WTC11 (cell line): ENCODE measurements at regions not wholly inside any gene's neighbourhood (a gene's known extent, or its start where the extent isn't known, plus 50 kb on each side); places are given as distances from the start of the nearest gene placed in this dataset.

Experiments used
- ETV6 ChIP-seq: sonication (generic); formaldehyde crosslinking; IDR thresholded peaks from 2 replicates; pipeline ENCODE4 v1.8.1; 2022; ENCODE audit warnings: mild to moderate bottlenecking, missing genetic modification reagents
- OVOL2 ChIP-seq: fragments of 250-450 bp; sonication (Bioruptor Pico); IDR thresholded peaks from 2 replicates; pipeline ENCODE4 v1.9.0; 2021; ENCODE audit warnings: mild to moderate bottlenecking, borderline replicate concordance
- SMAD3 ChIP-seq: sonication (generic); formaldehyde crosslinking; IDR thresholded peaks from 2 replicates; pipeline ENCODE4 v1.8.0; 2022; ENCODE audit warnings: missing genetic modification reagents, mild to moderate bottlenecking, borderline replicate concordance
- TEAD1 ChIP-seq: sonication (generic); formaldehyde crosslinking; IDR thresholded peaks from 2 replicates; pipeline ENCODE4 v1.8.0; 2022; ENCODE audit warnings: mild to moderate bottlenecking, missing genetic modification reagents
- TEAD4 ChIP-seq: sonication (generic); formaldehyde crosslinking; IDR thresholded peaks from 2 replicates; pipeline ENCODE4 v1.8.0; 2022; ENCODE audit warnings: mild to moderate bottlenecking, missing genetic modification reagents
- TF ChIP-seq, protein P1 (sequence below): fragments of 200-600 bp; IDR thresholded peaks from 2 replicates; pipeline ENCODE4 v1.8.0; 2022; ENCODE audit warnings: antibody characterized with exemption
- TF ChIP-seq, protein P2 (sequence below): sonication (generic); formaldehyde crosslinking; IDR thresholded peaks from 2 replicates; pipeline ENCODE4 v1.8.1; 2023; ENCODE audit warnings: mild to moderate bottlenecking, missing genetic modification reagents
- TF ChIP-seq, protein P3 (sequence below): fragments of 250-450 bp; sonication (Bioruptor Pico); IDR thresholded peaks from 2 replicates; pipeline ENCODE4 v1.9.0; 2021; ENCODE audit warnings: moderate library complexity, mild to moderate bottlenecking, inconsistent platforms, borderline replicate concordance
- TF ChIP-seq, protein P4 (sequence below): sonication (generic); formaldehyde crosslinking; IDR thresholded peaks from 2 replicates; pipeline ENCODE4 v1.8.1; 2023; ENCODE audit warnings: mild to moderate bottlenecking, missing genetic modification reagents, moderate library complexity
- TF ChIP-seq, protein P5 (sequence below): sonication (generic); formaldehyde crosslinking; IDR thresholded peaks from 2 replicates; pipeline ENCODE4 v1.8.0; 2022; ENCODE audit warnings: missing genetic modification reagents

DNA sequence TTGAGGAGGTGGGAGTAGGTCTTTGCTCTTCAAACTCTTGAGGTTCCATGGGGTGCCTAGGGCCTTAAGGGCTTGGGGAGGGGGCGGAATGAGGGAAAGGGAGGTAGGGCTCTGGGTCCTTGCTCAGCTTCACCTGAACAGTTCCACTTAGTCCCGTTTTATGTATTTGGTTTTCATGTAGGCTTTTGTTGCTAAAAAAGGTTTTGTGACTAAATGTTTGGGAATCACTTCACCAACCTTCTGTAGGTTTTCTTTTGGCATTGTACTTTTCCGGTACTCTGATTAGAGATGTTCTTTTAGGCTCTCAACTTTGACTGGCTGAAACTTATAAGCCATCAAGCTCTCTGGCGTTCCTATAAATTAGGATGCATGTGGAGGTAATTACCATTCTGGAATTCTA is 108.1 kb downstream of the MYCN start:
- TF ChIP-seq TEAD1 (no peak), OVOL2 (CRISPR knock-in tag) (no peak), TEAD4 (CRISPR knock-in tag) (no peak), ETV6 (CRISPR knock-in tag) (no peak), SMAD3 (CRISPR knock-in tag) (no peak)
- TF ChIP-seq, protein P1, sequence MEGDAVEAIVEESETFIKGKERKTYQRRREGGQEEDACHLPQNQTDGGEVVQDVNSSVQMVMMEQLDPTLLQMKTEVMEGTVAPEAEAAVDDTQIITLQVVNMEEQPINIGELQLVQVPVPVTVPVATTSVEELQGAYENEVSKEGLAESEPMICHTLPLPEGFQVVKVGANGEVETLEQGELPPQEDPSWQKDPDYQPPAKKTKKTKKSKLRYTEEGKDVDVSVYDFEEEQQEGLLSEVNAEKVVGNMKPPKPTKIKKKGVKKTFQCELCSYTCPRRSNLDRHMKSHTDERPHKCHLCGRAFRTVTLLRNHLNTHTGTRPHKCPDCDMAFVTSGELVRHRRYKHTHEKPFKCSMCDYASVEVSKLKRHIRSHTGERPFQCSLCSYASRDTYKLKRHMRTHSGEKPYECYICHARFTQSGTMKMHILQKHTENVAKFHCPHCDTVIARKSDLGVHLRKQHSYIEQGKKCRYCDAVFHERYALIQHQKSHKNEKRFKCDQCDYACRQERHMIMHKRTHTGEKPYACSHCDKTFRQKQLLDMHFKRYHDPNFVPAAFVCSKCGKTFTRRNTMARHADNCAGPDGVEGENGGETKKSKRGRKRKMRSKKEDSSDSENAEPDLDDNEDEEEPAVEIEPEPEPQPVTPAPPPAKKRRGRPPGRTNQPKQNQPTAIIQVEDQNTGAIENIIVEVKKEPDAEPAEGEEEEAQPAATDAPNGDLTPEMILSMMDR: no peak
- TF ChIP-seq, protein P2, sequence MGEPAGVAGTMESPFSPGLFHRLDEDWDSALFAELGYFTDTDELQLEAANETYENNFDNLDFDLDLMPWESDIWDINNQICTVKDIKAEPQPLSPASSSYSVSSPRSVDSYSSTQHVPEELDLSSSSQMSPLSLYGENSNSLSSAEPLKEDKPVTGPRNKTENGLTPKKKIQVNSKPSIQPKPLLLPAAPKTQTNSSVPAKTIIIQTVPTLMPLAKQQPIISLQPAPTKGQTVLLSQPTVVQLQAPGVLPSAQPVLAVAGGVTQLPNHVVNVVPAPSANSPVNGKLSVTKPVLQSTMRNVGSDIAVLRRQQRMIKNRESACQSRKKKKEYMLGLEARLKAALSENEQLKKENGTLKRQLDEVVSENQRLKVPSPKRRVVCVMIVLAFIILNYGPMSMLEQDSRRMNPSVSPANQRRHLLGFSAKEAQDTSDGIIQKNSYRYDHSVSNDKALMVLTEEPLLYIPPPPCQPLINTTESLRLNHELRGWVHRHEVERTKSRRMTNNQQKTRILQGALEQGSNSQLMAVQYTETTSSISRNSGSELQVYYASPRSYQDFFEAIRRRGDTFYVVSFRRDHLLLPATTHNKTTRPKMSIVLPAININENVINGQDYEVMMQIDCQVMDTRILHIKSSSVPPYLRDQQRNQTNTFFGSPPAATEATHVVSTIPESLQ (CRISPR knock-in tag): no peak
- TF ChIP-seq, protein P3, sequence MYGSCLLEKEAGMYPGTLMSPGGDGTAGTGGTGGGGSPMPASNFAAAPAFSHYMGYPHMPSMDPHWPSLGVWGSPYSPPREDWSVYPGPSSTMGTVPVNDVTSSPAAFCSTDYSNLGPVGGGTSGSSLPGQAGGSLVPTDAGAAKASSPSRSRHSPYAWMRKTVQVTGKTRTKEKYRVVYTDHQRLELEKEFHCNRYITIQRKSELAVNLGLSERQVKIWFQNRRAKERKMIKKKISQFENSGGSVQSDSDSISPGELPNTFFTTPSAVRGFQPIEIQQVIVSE (CRISPR knock-in tag): no peak
- TF ChIP-seq, protein P4, sequence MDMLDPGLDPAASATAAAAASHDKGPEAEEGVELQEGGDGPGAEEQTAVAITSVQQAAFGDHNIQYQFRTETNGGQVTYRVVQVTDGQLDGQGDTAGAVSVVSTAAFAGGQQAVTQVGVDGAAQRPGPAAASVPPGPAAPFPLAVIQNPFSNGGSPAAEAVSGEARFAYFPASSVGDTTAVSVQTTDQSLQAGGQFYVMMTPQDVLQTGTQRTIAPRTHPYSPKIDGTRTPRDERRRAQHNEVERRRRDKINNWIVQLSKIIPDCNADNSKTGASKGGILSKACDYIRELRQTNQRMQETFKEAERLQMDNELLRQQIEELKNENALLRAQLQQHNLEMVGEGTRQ (CRISPR knock-in tag): no peak
- TF ChIP-seq, protein P5, sequence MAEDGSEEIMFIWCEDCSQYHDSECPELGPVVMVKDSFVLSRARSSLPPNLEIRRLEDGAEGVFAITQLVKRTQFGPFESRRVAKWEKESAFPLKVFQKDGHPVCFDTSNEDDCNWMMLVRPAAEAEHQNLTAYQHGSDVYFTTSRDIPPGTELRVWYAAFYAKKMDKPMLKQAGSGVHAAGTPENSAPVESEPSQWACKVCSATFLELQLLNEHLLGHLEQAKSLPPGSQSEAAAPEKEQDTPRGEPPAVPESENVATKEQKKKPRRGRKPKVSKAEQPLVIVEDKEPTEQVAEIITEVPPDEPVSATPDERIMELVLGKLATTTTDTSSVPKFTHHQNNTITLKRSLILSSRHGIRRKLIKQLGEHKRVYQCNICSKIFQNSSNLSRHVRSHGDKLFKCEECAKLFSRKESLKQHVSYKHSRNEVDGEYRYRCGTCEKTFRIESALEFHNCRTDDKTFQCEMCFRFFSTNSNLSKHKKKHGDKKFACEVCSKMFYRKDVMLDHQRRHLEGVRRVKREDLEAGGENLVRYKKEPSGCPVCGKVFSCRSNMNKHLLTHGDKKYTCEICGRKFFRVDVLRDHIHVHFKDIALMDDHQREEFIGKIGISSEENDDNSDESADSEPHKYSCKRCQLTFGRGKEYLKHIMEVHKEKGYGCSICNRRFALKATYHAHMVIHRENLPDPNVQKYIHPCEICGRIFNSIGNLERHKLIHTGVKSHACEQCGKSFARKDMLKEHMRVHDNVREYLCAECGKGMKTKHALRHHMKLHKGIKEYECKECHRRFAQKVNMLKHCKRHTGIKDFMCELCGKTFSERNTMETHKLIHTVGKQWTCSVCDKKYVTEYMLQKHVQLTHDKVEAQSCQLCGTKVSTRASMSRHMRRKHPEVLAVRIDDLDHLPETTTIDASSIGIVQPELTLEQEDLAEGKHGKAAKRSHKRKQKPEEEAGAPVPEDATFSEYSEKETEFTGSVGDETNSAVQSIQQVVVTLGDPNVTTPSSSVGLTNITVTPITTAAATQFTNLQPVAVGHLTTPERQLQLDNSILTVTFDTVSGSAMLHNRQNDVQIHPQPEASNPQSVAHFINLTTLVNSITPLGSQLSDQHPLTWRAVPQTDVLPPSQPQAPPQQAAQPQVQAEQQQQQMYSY (CRISPR knock-in tag): no peak
